OCI-LY1 (cell line): ENCODE measurements at regions not wholly inside any gene's neighbourhood (a gene's known extent, or its start where the extent isn't known, plus 50 kb on each side); places are given as distances from the start of the nearest gene placed in this dataset.

Experiments
- CTCF ChIP-seq: fragments of 200-600 bp; sonication (generic), shearing (Covaris generic); IDR thresholded peaks from 2 replicates; pipeline ENCODE4 v1.5.1; 2017; ENCODE audit warnings: mild to moderate bottlenecking, antibody characterized with exemption, low read length, moderate library complexity, mixed read lengths
- EZH2 ChIP-seq: fragments of 200-600 bp; sonication (generic), shearing (Covaris generic); IDR thresholded peaks from 2 replicates; pipeline ENCODE4 v1.8.0; 2017; ENCODE audit warnings: borderline replicate concordance, mixed run types, mild to moderate bottlenecking, antibody characterized with exemption, low read length, moderate library complexity, mixed read lengths

GRCh38 chrX:13380211-13380610 is 60.4 kb upstream of the ATXN3L start:
- TF ChIP-seq CTCF (no peak), EZH2 (no peak)
